ENCODE measurements at regions not wholly inside any gene's neighbourhood (a gene's known extent, or its start where the extent isn't known, plus 50 kb on each side); places are given as distances from the start of the nearest gene placed in this dataset.

- TF ChIP-seq CTCF (IDR thresholded peaks at IDR 0.05) (no peak), POLR2A (IDR thresholded peaks at IDR 0.05) (no peak)
These were observed 456.9 kb downstream of the BRD1 start for GRCh38 chr22:49370627-49371301.

Data from adrenal gland (tissue), 5 donors.